Brain microvascular endothelial cell (primary cell): ENCODE measurements at regions not wholly inside any gene's neighbourhood (a gene's known extent, or its start where the extent isn't known, plus 50 kb on each side); places are given as distances from the start of the nearest gene placed in this dataset.

Experiments
- DNase-seq: peaks from one replicate; pipeline ENCODE4 v3.0.0-alpha.2; 2020
- H3K27ac ChIP-seq: fragments of 250-450 bp; sonication (Bioruptor Pico); 2 replicates; pipeline ENCODE4 v1.5.1; 2020; ENCODE audit warnings: mild to moderate bottlenecking, moderate library complexity
- H3K27me3 ChIP-seq: fragments of 250-450 bp; sonication (Bioruptor Pico); replicated peaks from 2 replicates; pipeline ENCODE4 v1.5.1; 2020; ENCODE audit warnings: mild to moderate bottlenecking
- H3K36me3 ChIP-seq: fragments of 250-450 bp; sonication (Bioruptor Pico); replicated peaks from 2 replicates; pipeline ENCODE4 v1.5.1; 2020; ENCODE audit warnings: mild to moderate bottlenecking
- H3K4me3 ChIP-seq: 2 replicates; pipeline ENCODE4 v1.5.1; 2011; ENCODE audit warnings: low read depth, mild to moderate bottlenecking, control low read depth, low read length, moderate library complexity
- CTCF ChIP-seq: IDR thresholded peaks from 2 replicates; pipeline ENCODE4 v1.5.1; 2011; ENCODE audit warnings: low read depth, mild to moderate bottlenecking, moderate library complexity, low read length, control low read depth, inconsistent platforms; ENCODE audit errors: missing control alignments
- in situ Hi-C: cut with HindIII; loops from 2 replicates; pipeline ENCODE4 v1.10.0; 2017; ENCODE audit warnings: low sequenced_read_pairs, low pct_ligation_motif_present

- TF ChIP-seq CTCF, result peak; percentile 31
- H3K36me3 ChIP-seq, result no peaks in the 10 kb centered on the region
- no peaks in the 10 kb centered on the region for H3K27me3 ChIP-seq
- H3K4me3 ChIP-seq, result no peak overlapping the region
- in situ Hi-C loops, result no loop called here
- DNase-seq, result peak; percentile 23
- H3K27ac ChIP-seq, result no peak overlapping the region
Measured at GRCh38 chr13:74306496-74306895, 172.3 kb upstream of the KLF12 start.

- Histone ChIP-seq H3K27ac (no peak overlapping the region), H3K36me3 (no peaks in the 10 kb centered on the region), H3K27me3 (no peaks in the 10 kb centered on the region), H3K4me3 (no peak overlapping the region)
- no peak for TF ChIP-seq CTCF
- in situ Hi-C loops, result no loop called here
- DNase-seq, result no peak
Measured at GRCh38 chr13:74305876-74306275, 171.7 kb upstream of the KLF12 start.

- H3K4me3 ChIP-seq, result no peak overlapping the region
Measured at GRCh38 chr13:74301258-74301935, 167.2 kb upstream of the KLF12 start.

GRCh38 chr13:74300162-74300561 lies 166.0 kb upstream of the KLF12 start:
- in situ Hi-C loops, result no loop called here
- DNase-seq, result no peak
- Histone ChIP-seq H3K4me3 (no peak overlapping the region), H3K27me3 (no peaks in the 10 kb centered on the region), H3K36me3 (no peaks in the 10 kb centered on the region), H3K27ac (peak overlapping the region; percentile 70)
- TF ChIP-seq CTCF, result no peak

More at GRCh38 chr13:74301258-74301935, 167.2 kb upstream of the KLF12 start:
- Histone ChIP-seq H3K27ac (peak overlapping the region; percentile 70), H3K36me3 (no peaks in the 10 kb centered on the region), H3K27me3 (no peaks in the 10 kb centered on the region)
- peak; percentile 56 for DNase-seq
- in situ Hi-C loops, result no loop called here
- TF ChIP-seq CTCF, result no peak

- no peak for DNase-seq
- Histone ChIP-seq H3K4me3 (no peak overlapping the region), H3K27ac (no peak overlapping the region), H3K27me3 (no peaks in the 10 kb centered on the region), H3K36me3 (no peaks in the 10 kb centered on the region)
- in situ Hi-C loops, result no loop called here
- no peak for TF ChIP-seq CTCF
Measured at GRCh38 chr13:74299721-74300120, 165.5 kb upstream of the KLF12 start.

GRCh38 chr13:74298923-74299322 lies 164.7 kb upstream of the KLF12 start:
- no peak for TF ChIP-seq CTCF

More at GRCh38 chr13:74298923-74299322, 164.7 kb upstream of the KLF12 start:
- Histone ChIP-seq H3K27me3 (no peaks in the 10 kb centered on the region), H3K36me3 (no peaks in the 10 kb centered on the region), H3K27ac (no peak overlapping the region), H3K4me3 (no peak overlapping the region)
- in situ Hi-C loops, result no loop called here
- no peak for DNase-seq
